A549 (cell line): ENCODE measurements at regions not wholly inside any gene's neighbourhood (a gene's known extent, or its start where the extent isn't known, plus 50 kb on each side); places are given as distances from the start of the nearest gene placed in this dataset.

Source experiments
- ATAC-seq, 2 experiments: fragments of 200-7000 bp in 1 of 2; fragments of >200 bp in 1 of 2; cut with Nextera tagmentation in 1 of 2; cut with Tn5 transposase in 1 of 2; 3 replicates each; pipeline versions ENCODE4 v1.8.0 to v1.9.1; 2018 to 2020; ENCODE audit warnings: mild to moderate bottlenecking in 1 of 2, moderate library complexity in 1 of 2
- CTCF ChIA-PET: fragments of 300-600 bp; sonication (Branson Sonifier 250); formaldehyde crosslinking; extraction: SDS; loops from one replicate; lab custom pipeline; 2021; ENCODE audit warnings: antibody characterized with exemption, inconsistent platforms; lab: Yijun Ruan, JAX
- POLR2A ChIA-PET: fragments of 350-600 bp; formaldehyde crosslinking; extraction: SDS; loops from one replicate; lab custom pipeline; 2021; ENCODE audit warnings: antibody characterized with exemption, inconsistent platforms; lab: Yijun Ruan, JAX
- DNase-seq, 2 experiments: peaks; one replicate each; pipeline versions ENCODE4 v3.0.0 to v3.0.0-alpha.2; 2011 to 2016; ENCODE audit warnings: low read depth in 1 of 2, low spot score in 1 of 2
- FAIRE-seq: peaks from 2 replicates; lab custom pipeline; 2011; peaks lifted over from hg19 to GRCh38; lab: Jason Lieb, UNC
- H3K27ac ChIP-seq, 2 experiments: fragments of >200 bp; sonication (Bioruptor Twin); formaldehyde crosslinking; 3 replicates each; pipeline ENCODE4 v1.5.1; 2016 to 2017
- H3K4me1 ChIP-seq: fragments of >200 bp; sonication (Bioruptor Twin); formaldehyde crosslinking; 3 replicates; pipeline ENCODE4 v1.6.1; 2016
- H3K4me2 ChIP-seq: fragments of >200 bp; sonication (Bioruptor Twin); formaldehyde crosslinking; 3 replicates; pipeline ENCODE4 v1.6.1; 2016
- H3K4me3 ChIP-seq: fragments of >200 bp; sonication (Bioruptor Twin); formaldehyde crosslinking; 3 replicates; pipeline ENCODE4 v1.5.1; 2016
- H3K9me3 ChIP-seq: fragments of >200 bp; sonication (Bioruptor Twin); formaldehyde crosslinking; 3 replicates; pipeline ENCODE4 v1.6.1; 2016
- ATOH8 ChIP-seq: fragments of 250-450 bp; sonication (Bioruptor Pico); IDR thresholded peaks from 2 replicates; pipeline ENCODE4 v1.5.0; 2020; ENCODE audit warnings: low read depth, mild to moderate bottlenecking, moderate library complexity
- BHLHE40 ChIP-seq: IDR thresholded peaks from 2 replicates; pipeline ENCODE4 v1.6.1; 2012; ENCODE audit warnings: low read depth, low read length, inconsistent platforms
- CBX8 ChIP-seq: fragments of 200-600 bp; sonication (generic); IDR thresholded peaks from 2 replicates; pipeline ENCODE4 v1.6.1; 2016
- CHD2 ChIP-seq: fragments of 150-350 bp; IDR thresholded peaks from 2 replicates; pipeline ENCODE4 v1.6.1; 2014; ENCODE audit warnings: low read length; ENCODE audit not compliant: partially characterized antibody
- EHF ChIP-seq: fragments of 250-450 bp; sonication (Bioruptor Pico); IDR thresholded peaks from 2 replicates; pipeline ENCODE4 v1.5.0; 2020; ENCODE audit warnings: mild to moderate bottlenecking
- ESRRA ChIP-seq: fragments of 150-350 bp; IDR thresholded peaks from 2 replicates; pipeline ENCODE4 v1.6.1; 2014; ENCODE audit warnings: mild to moderate bottlenecking, low read length, borderline replicate concordance
- FOSB ChIP-seq: fragments of 250-450 bp; sonication (Bioruptor Pico); IDR thresholded peaks from 2 replicates; pipeline ENCODE4 v1.5.0; 2020; ENCODE audit warnings: mild to moderate bottlenecking, moderate library complexity
- HOXA7 ChIP-seq: fragments of 250-450 bp; sonication (Bioruptor Pico); IDR thresholded peaks from 2 replicates; pipeline ENCODE4 v1.5.0; 2020; ENCODE audit warnings: mild to moderate bottlenecking, moderate library complexity
- MAFK ChIP-seq: fragments of 450-650 bp; IDR thresholded peaks from 2 replicates; pipeline ENCODE4 v1.6.1; 2014; ENCODE audit not compliant: partially characterized antibody
- MAZ ChIP-seq: fragments of 150-350 bp; IDR thresholded peaks from 2 replicates; pipeline ENCODE4 v1.6.1; 2014; ENCODE audit warnings: antibody characterized with exemption, low read depth, low read length, borderline replicate concordance
- MYC ChIP-seq: IDR thresholded peaks from 2 replicates; pipeline ENCODE4 v1.6.1; 2012; ENCODE audit warnings: mild to moderate bottlenecking, inconsistent platforms, low read length, improper control_type of control experiment, borderline replicate concordance
- NFE2L2 ChIP-seq: fragments of 150-350 bp; conservative IDR thresholded peaks from 2 replicates; pipeline ENCODE4 v1.6.1; 2014; ENCODE audit warnings: low read length
- NPAS2 ChIP-seq: fragments of 250-450 bp; sonication (Bioruptor Pico); IDR thresholded peaks from 2 replicates; pipeline ENCODE4 v1.8.0; 2022; ENCODE audit warnings: mild to moderate bottlenecking, moderate library complexity, borderline replicate concordance
- RAD21 ChIP-seq, 2 experiments: fragments of >200 bp in 1 of 2; sonication (Bioruptor Twin) in 1 of 2; formaldehyde crosslinking in 1 of 2; IDR thresholded peaks in 1 of 2; conservative IDR thresholded peaks in 1 of 2; 2 replicates in 1 of 2; 3 replicates in 1 of 2; pipeline ENCODE4 v1.6.1; 2012 to 2018; ENCODE audit warnings: inconsistent platforms in 1 of 2
- RARB ChIP-seq: fragments of 250-450 bp; sonication (Bioruptor Pico); IDR thresholded peaks from 2 replicates; pipeline ENCODE4 v1.8.0; 2021; ENCODE audit warnings: mild to moderate bottlenecking, moderate library complexity
- RFX5 ChIP-seq: fragments of 450-650 bp; IDR thresholded peaks from 2 replicates; pipeline ENCODE4 v1.7.1; 2014; ENCODE audit warnings: antibody characterized with exemption, mild to moderate bottlenecking, moderate library complexity
- SMC3 ChIP-seq: fragments of >200 bp; sonication (Bioruptor Twin); formaldehyde crosslinking; IDR thresholded peaks from 3 replicates; pipeline ENCODE4 v1.6.1; 2018; ENCODE audit warnings: inconsistent platforms
- ZC3H11A ChIP-seq: fragments of 450-650 bp; IDR thresholded peaks from 2 replicates; pipeline ENCODE4 v1.6.1; 2014; ENCODE audit warnings: antibody characterized with exemption, mild to moderate bottlenecking
- ZSCAN20 ChIP-seq: fragments of 250-450 bp; sonication (Bioruptor Pico); IDR thresholded peaks from 2 replicates; pipeline ENCODE4 v1.8.0; 2022; ENCODE audit warnings: mild to moderate bottlenecking, moderate library complexity
- WGBS: methylation state at CpG from one replicate; pipeline ENCODE4 v1.1.6; 2017; ENCODE audit errors: missing lambda C conversion rate; 5-methylcytosine and 5-hydroxymethylcytosine counted together
- TF ChIP-seq, protein P1 (sequence below): fragments of >200 bp; sonication (Bioruptor Twin); formaldehyde crosslinking; IDR thresholded peaks from 3 replicates; pipeline ENCODE4 v1.6.1; 2016
- TF ChIP-seq, protein P2 (sequence below): fragments of >200 bp; sonication (Bioruptor Twin); formaldehyde crosslinking; IDR thresholded peaks from 2 replicates; pipeline ENCODE4 v1.6.1; 2016
- TF ChIP-seq, protein P3 (sequence below): fragments of 250-450 bp; sonication (Bioruptor Pico); IDR thresholded peaks from 2 replicates; pipeline ENCODE4 v1.5.0; 2021; ENCODE audit warnings: mild to moderate bottlenecking, moderate library complexity, borderline replicate concordance
- TF ChIP-seq, protein P4 (sequence below): IDR thresholded peaks from 2 replicates; pipeline ENCODE4 v1.6.1; 2012

DNA sequence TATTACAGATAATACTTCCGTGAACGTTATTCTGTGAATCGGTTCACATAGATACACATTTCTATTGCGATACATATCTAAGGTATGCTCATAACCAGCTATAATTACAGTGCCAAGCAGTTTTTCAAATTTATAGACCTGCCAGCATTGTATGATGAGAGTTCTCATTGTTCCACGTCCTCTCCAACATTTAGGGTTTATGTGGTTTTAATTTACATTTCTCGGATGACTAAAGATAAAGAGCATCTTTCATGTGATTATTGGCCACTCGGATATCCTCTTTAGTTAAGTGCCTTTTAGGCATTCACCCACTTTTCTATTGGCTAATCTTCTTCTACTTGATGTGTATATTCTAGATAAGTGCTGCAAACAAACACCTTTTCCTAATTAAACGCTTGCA is 134.7 kb upstream of the CCDC54 start (continued):
- no peak for TF ChIP-seq ATOH8 (CRISPR knock-in tag)
- TF ChIP-seq, protein P1, sequence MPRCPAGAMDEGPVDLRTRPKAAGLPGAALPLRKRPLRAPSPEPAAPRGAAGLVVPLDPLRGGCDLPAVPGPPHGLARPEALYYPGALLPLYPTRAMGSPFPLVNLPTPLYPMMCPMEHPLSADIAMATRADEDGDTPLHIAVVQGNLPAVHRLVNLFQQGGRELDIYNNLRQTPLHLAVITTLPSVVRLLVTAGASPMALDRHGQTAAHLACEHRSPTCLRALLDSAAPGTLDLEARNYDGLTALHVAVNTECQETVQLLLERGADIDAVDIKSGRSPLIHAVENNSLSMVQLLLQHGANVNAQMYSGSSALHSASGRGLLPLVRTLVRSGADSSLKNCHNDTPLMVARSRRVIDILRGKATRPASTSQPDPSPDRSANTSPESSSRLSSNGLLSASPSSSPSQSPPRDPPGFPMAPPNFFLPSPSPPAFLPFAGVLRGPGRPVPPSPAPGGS: no peak
- TF ChIP-seq HOXA7 (CRISPR knock-in tag): no peak

DNA sequence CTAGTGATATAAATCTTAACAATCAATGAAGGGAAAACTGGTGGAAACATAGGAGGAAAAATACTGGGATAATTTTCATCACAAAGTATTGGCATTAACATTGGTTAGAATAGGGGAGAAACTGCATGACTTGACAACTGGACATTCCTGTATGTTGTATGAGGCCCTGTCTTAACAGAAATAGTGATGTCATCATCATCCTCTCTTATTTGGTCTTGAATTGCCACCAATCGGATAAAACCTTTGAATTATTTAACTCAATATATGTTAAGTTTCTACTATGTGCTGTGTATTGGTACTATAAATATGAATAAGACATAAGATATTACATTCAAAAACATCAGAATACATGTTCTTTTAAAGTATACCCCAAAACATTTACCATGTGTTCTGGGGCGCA is 130.1 kb upstream of the CCDC54 start:
- ATAC-seq (no peak), FAIRE-seq (no peak), DNase-seq (no peak)
- Histone ChIP-seq H3K4me1 (peaks cover under 1% of the 10 kb centered on the region; the same call in 1 of the 3 replicates), H3K4me3 (no peak overlapping the region), H3K4me2 (no peak overlapping the region), H3K9me3 (no peaks in the 10 kb centered on the region), H3K27ac (no peak overlapping the region)
- CTCF ChIA-PET: interaction anchor here (1.5 to 3.1 kb wide), 4 partner anchors 11 to 183 kb away, joined by 4 to 16 read pairs (median 10); no protein-coding TSS in a partner anchor
- TF ChIP-seq ZC3H11A (no peak), MYC (no peak), RAD21 (conservative IDR thresholded peaks at IDR 0.05 in 1 of 2, IDR thresholded peaks at IDR 0.05 in 1 of 2) (no peak), HOXA7 (CRISPR knock-in tag) (no peak), FOSB (CRISPR knock-in tag) (no peak), ZSCAN20 (no peak), BHLHE40 (no peak)
- POLR2A ChIA-PET: no interaction called here
- WGBS: 94% methylated on average over 2 of the region's 2 CpGs

GRCh38 chr3:107249132-107249531 is 128.1 kb upstream of the CCDC54 start:
- no peaks in the 10 kb centered on the region for H3K9me3 ChIP-seq
- H3K4me2 ChIP-seq: no peak overlapping the region
- FAIRE-seq: no peak
- WGBS: 100% methylated on average over 2 of the region's 2 CpGs
- ChIA-PET CTCF (interaction anchor here (1.1 to 3.1 kb wide), 4 partner anchors 13 to 181 kb away, joined by 3 to 16 read pairs (median 6); no protein-coding TSS in a partner anchor), POLR2A (no interaction called here)
- no peak overlapping the region for H3K4me3 ChIP-seq
- no peaks in the 10 kb centered on the region for H3K4me1 ChIP-seq
- no peak for DNase-seq
- no peak overlapping the region for H3K27ac ChIP-seq
- ATAC-seq: no peak
- TF ChIP-seq, protein P2, sequence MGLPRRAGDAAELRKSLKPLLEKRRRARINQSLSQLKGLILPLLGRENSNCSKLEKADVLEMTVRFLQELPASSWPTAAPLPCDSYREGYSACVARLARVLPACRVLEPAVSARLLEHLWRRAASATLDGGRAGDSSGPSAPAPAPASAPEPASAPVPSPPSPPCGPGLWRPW: no peak
- no peak for TF ChIP-seq EHF
- no peak for TF ChIP-seq MAZ
- TF ChIP-seq, protein P3, sequence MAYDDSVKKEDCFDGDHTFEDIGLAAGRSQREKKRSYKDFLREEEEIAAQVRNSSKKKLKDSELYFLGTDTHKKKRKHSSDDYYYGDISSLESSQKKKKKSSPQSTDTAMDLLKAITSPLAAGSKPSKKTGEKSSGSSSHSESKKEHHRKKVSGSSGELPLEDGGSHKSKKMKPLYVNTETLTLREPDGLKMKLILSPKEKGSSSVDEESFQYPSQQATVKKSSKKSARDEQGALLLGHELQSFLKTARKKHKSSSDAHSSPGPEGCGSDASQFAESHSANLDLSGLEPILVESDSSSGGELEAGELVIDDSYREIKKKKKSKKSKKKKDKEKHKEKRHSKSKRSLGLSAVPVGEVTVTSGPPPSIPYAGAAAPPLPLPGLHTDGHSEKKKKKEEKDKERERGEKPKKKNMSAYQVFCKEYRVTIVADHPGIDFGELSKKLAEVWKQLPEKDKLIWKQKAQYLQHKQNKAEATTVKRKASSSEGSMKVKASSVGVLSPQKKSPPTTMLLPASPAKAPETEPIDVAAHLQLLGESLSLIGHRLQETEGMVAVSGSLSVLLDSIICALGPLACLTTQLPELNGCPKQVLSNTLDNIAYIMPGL (CRISPR knock-in tag): no peak
- TF ChIP-seq RAD21 (conservative IDR thresholded peaks at IDR 0.05 in 1 of 2, IDR thresholded peaks at IDR 0.05 in 1 of 2): no peak
- no peak for TF ChIP-seq RFX5

GRCh38 chr3:107250221-107250620 is 127.0 kb upstream of the CCDC54 start:
- WGBS: 96% methylated on average over 4 of the region's 4 CpGs
- DNase-seq: no peak
- ChIA-PET CTCF (interaction anchor here (1.6 to 3.1 kb wide), 2 partner anchors 21 to 179 kb away, joined by 6 to 9 read pairs; no protein-coding TSS in a partner anchor), POLR2A (no interaction called here)
- Histone ChIP-seq H3K9me3 (no peaks in the 10 kb centered on the region), H3K4me2 (no peak overlapping the region), H3K27ac (no peak overlapping the region), H3K4me3 (no peak overlapping the region), H3K4me1 (no peaks in the 10 kb centered on the region)
- no peak for FAIRE-seq
- ATAC-seq: no peak
- no peak for TF ChIP-seq CBX8
- TF ChIP-seq NPAS2 (CRISPR knock-in tag): no peak
- TF ChIP-seq CHD2: no peak
- no peak for TF ChIP-seq ATOH8 (CRISPR knock-in tag)
- no peak for TF ChIP-seq FOSB (CRISPR knock-in tag)
- TF ChIP-seq RAD21 (conservative IDR thresholded peaks at IDR 0.05 in 1 of 2, IDR thresholded peaks at IDR 0.05 in 1 of 2): no peak
- TF ChIP-seq RARB (CRISPR knock-in tag): no peak
- no peak for TF ChIP-seq SMC3
- TF ChIP-seq, protein P4, sequence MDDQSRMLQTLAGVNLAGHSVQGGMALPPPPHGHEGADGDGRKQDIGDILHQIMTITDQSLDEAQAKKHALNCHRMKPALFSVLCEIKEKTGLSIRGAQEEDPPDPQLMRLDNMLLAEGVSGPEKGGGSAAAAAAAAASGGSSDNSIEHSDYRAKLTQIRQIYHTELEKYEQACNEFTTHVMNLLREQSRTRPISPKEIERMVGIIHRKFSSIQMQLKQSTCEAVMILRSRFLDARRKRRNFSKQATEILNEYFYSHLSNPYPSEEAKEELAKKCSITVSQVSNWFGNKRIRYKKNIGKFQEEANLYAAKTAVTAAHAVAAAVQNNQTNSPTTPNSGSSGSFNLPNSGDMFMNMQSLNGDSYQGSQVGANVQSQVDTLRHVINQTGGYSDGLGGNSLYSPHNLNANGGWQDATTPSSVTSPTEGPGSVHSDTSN: no peak
- TF ChIP-seq MAFK: no peak
- no peak for TF ChIP-seq NFE2L2
- TF ChIP-seq, protein P3 (CRISPR knock-in tag): no peak
- no peak for TF ChIP-seq ESRRA
